GM08714 (cell line): ENCODE measurements at regions not wholly inside any gene's neighbourhood (a gene's known extent, or its start where the extent isn't known, plus 50 kb on each side); places are given as distances from the start of the nearest gene placed in this dataset.

Experiments used
- H3K4me3 ChIP-seq: fragments of 200-500 bp; sonication (Bioruptor generic); 2 replicates; pipeline ENCODE4 v1.5.1; 2014; ENCODE audit warnings: mild to moderate bottlenecking, low read length, inconsistent platforms
- ZNF274 ChIP-seq: IDR thresholded peaks from 2 replicates; pipeline ENCODE4 v1.6.1; 2012; ENCODE audit warnings: mild to moderate bottlenecking, low read depth, low read length

- no peak overlapping the region for H3K4me3 ChIP-seq
- TF ChIP-seq ZNF274 = no peak
Observed at GRCh38 chr3:174423936-174424335, 435.2 kb upstream of the NAALADL2 start.

DNA sequence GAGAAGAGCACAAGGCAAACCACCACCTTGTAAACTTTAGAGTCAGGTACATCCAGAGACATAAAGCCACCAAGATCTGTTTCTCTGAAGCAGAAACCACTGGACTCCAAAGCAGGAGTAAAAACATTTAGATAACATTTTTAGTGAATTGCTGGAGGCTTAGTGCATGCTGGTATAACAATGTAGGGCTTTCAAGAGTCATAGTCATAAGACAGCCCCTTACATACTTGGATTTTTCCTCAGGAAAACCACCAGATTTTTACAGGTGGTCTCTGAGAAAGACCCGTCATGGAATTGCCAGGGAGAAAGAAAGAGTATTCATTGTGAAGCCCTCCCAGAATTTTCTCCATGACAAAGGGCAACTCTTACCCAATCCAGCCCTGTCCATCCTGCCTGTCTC, 434.5 kb upstream of the NAALADL2 start:
- TF ChIP-seq ZNF274 = no peak
- no peak overlapping the region for H3K4me3 ChIP-seq

DNA sequence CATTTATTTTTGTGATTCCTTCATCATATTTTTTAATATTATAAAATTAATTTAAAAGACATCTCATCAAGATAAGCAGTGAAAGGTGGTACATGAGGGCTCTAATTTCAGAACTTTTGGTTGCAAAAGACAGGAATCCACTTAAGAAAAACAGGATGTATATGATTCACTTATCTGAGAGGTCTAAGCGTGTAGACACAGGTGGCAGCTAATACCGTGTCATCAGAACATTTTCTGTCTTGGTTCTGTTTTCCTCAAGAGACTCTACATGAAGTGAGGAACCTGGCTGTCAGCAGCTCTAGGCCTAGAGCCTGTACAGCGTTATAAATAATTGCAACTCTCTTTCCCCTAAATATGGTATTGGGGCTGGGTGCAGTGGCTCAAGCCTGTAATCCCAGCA, 433.7 kb upstream of the NAALADL2 start:
- TF ChIP-seq ZNF274 = no peak
- no peak overlapping the region for H3K4me3 ChIP-seq

- H3K4me3 ChIP-seq = no peak overlapping the region
- no peak for TF ChIP-seq ZNF274
Observed at GRCh38 chr3:174430986-174431385, 428.1 kb upstream of the NAALADL2 start.

- no peak overlapping the region for H3K4me3 ChIP-seq
- TF ChIP-seq ZNF274 = no peak
Observed at GRCh38 chr3:174431717-174432116, 427.4 kb upstream of the NAALADL2 start.

DNA sequence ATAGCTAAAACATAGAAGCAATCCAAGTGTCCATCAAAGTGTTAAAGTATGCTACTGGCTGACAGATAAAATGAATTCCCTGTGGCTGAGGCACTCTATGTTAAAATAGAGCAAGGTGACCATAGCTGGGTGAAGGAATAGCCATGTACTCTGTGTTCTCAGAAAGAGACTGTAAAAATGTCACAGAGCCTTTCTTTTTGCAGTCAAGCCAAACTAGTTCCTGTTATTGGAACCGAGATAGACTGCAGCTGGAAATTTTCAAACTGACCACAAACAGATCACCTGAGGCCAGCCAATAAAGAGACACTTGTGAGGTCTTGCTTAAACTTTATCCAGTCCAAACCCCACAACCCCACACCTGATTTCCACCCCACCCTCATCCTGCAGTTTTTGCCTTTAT, 422.8 kb upstream of the NAALADL2 start:
- TF ChIP-seq ZNF274 = no peak

DNA sequence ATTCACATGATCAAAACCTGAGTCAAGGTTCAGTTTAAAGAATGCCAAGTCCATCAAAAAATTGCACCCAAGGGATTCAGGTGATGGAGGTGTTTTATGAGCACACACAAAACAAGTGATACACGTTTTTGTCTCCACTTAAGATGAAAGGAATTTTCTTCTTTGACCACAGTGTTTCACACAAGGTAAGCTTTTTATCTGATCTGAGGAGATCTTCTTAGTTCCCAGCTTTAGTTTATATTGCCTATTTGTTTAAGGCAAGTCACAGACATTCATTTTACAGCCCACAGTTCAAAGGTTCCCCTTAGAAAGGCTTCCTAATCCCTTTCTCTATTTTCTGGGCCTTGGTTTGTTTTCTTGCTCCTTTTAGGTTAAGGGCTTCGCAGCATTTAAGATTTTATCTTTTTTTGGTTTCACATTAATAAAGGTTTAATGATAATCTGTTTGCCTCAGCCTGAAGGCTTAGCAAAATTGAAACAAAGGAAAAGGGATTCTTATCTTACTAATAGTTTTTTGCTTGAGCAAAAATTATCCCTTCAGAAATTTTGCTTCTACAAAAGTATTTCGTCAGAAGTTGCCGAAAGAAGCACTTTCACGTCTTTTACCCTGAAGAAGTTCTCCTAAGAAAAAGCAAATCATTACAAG, 420.5 kb upstream of the NAALADL2 start:
- TF ChIP-seq ZNF274 = no peak
- no peak overlapping the region for H3K4me3 ChIP-seq

More for the DNA sequence above, 422.8 kb upstream of the NAALADL2 start:
- H3K4me3 ChIP-seq = no peak overlapping the region

GRCh38 chr3:174439331-174440252, 419.5 kb upstream of the NAALADL2 start:
- no peak overlapping the region; the same call in 1 of the 2 replicates for H3K4me3 ChIP-seq
- no peak for TF ChIP-seq ZNF274

DNA sequence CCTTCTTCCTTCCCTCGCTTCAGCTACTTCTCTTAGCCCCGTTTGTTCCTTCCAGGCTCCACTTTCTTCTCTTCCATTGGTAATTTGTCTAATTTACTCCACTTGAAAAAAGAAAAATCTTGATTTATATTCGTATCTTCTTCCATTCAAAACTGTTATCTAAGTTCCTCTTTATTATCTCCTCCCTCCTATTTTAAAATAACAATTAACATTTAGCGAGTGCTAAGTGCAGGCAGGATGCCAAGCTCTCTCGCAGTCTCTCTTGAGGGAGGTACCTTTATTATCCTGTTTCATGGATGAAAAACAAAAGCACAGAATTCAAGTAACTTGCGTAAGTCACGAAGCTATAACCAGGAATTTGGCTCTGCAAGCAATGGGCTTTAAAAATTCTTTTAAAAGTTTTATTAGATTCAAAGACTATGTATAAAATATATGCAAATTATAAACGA, 418.9 kb upstream of the NAALADL2 start:
- H3K4me3 ChIP-seq = peak overlapping the region; percentile 86
- no peak for TF ChIP-seq ZNF274

- H3K4me3 ChIP-seq = peak overlapping the region; percentile 86
- TF ChIP-seq ZNF274 = no peak
Observed at GRCh38 chr3:174440741-174441587, 418.2 kb upstream of the NAALADL2 start.

DNA sequence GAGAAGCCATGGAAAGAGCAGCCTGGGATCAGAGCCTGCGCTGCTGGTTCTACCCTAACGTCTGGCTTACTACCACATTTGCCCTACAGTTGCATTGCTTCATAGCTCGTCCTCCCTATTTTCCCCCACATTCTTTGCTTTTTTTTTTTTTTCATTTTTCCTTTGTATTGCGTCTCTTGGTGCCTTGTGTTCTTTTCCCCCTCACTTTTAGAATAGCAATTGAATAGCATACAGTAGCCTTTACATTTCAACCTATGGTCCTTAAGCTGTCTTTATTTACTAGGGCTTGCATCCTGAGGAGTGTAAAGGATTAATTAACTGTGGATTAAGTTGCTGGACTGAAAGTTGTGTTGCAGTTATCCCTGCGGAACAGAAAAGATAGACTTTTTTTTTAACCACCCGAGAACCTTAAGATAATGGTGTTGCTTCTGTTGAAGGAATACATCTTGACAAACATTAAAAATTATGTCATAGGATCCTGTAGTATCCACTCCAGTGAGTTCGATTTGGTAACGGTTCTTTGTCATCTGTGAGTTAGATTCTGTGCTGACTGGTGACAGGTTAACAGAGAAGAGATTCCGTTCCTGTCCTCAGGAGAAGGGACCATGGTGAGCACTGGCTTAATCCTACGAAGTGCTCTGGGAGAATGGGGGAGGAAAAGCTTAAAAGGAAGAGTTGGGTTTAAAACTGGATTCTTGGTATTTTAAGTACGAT, 417.4 kb upstream of the NAALADL2 start:
- TF ChIP-seq ZNF274 = no peak
- H3K4me3 ChIP-seq = peak overlapping the region; percentile 86

DNA sequence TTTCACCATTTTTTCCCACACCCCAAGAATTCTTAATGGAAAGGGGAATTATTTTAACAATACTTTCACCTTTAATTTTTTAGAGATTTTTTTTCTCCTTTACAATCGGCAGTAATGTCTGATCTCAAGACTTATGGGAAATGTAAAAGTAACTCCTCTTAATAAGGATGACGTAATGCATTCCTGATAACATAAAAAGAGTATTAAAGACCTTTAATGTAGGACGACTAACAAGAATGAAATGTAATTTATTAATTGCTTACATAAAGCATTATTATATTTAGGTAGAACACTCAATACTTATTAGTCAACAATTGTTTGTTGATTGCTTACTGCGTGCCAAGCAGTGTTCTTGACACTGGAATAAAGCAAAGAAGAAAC, 416.8 kb upstream of the NAALADL2 start:
- TF ChIP-seq ZNF274 = no peak
- no peak overlapping the region for H3K4me3 ChIP-seq

DNA sequence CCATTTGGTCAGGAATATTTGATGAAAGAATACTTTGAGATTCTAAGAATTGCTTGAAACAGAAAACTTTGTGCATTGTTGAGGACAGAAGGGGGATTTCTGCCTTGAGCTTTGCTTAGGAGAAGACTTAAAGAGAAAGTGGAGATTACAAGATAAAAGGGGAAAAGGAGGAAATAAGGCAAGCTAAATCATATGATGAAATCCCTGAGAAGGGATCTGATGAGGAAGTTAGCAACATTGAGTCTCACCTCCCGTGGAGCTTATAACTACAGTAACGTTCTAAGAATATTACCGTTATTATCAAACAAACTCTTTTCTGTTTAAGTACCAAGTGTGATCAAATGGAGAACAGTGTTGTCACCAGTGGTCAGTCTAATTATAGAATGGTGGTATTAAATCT, 414.7 kb upstream of the NAALADL2 start:
- no peak for TF ChIP-seq ZNF274
- H3K4me3 ChIP-seq = no peak overlapping the region

- no peak for TF ChIP-seq ZNF274
- H3K4me3 ChIP-seq = no peak overlapping the region
Observed at GRCh38 chr3:174457758-174458157, 401.4 kb upstream of the NAALADL2 start.
